HG02852 (cell line): ENCODE measurements at regions not wholly inside any gene's neighbourhood (a gene's known extent, or its start where the extent isn't known, plus 50 kb on each side); places are given as distances from the start of the nearest gene placed in this dataset.

Experiments
- ATAC-seq: cut with Tn5 transposase; IDR thresholded peaks from one replicate; pipeline ENCODE4 v1.9.1; 2021; ENCODE audit warnings: mild to moderate bottlenecking, moderate library complexity; ENCODE audit not compliant: unreplicated experiment

DNA sequence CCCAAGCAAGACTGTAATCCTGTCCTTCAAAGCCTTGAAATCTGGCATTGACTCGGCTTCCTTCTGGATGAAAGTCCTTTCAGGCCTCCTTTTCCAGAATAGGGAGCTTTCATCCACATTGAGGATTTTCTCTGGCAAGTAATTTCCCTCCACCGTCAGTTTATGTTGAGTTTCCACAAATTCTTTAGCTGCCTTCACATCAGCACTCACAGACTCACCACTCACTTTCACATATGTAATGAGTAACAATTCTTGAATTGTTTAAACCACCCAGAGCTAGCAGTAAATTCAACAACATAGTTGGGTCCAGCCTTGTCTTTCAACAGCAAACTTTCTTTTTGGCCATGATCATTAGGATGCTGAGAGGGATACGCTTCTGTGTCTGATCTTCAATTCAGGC is 84.3 kb upstream of the PRDM11 start:
- ATAC-seq, result no peak

DNA sequence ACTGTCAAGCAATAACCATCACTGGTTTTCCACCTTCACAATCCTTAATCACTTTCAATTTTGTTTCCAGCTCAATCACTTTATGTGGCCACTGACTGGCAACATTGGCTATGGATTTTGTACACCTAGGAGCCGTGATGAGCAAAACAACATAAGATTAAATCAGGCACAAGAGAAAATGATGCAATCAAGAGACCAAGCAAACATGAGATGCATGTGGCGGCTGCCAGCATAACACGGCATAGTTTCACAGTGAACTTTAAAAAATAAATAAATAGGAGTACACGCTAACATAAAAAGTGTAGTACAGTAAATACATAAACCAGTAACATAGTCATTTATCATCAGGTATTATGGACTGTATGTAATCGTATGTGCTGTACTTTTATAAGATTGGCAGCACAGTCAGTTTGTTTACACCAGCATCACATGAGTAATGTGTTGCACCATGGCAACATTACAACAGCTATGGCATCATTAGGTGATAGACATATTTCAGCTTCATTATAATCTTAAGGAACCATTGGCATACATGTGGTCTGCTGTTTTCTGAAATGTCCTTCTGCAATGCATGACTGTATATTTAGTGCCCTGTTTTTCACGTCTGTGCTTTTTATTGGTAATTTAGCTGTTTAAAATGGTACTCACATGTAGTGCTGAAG is 83.3 kb upstream of the PRDM11 start:
- no peak for ATAC-seq

DNA sequence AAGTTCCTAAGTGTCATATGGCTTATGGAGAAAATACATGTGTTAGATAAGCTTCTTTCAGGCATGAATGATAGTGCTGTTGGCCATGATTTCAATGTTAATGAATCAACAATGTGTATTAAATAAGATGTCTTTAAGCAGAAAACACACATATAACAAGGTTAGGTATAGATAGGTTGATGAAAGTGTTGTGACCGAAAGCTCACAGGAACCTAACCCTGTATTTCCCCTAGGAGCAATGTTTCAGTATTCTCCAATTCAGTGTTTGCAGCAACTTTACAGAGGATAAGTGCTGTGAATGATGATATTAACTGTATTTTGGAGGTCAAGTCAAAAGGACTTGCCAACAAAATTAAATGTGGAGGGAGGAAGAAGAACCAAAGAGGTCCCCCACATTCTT is 82.8 kb upstream of the PRDM11 start:
- ATAC-seq, result no peak

DNA sequence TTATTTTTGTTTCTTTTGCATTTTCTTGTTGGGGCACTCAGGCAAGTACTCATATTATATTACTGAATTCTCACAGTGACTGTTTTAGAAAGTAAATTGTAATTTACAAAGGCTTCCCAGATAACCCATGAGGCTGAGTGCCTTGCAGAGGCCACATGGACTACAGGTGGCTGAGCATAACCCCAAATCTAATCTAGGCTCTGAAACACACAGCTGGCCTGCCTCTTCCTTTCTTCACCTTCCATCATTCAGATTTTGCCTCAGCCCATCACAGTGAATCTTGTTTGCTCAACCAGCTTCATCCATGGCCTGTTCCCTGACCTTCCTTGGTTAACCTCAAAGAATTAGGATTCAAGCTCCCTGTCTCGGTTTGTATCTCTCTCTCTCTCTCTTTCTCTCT is 78.5 kb upstream of the PRDM11 start:
- ATAC-seq, result no peak

DNA sequence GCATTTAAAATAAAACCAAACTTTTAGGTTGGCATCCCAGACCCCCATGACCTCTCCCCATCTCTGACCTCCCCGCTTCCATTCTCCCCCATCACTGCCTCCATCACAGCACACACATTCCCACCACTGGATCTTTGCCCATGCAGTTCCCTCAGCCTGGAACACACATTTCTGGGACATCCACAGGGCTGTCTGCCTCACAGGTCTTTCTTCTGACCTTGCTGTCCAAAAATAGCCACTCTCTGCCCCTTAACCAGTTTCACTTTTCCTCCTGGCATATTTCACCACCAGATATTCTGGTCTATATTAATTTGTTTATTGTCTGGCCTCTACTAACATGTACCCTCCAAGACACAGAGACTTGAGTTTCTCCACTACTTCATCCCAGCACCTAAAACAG is 75.2 kb upstream of the PRDM11 start:
- ATAC-seq, result no peak

DNA sequence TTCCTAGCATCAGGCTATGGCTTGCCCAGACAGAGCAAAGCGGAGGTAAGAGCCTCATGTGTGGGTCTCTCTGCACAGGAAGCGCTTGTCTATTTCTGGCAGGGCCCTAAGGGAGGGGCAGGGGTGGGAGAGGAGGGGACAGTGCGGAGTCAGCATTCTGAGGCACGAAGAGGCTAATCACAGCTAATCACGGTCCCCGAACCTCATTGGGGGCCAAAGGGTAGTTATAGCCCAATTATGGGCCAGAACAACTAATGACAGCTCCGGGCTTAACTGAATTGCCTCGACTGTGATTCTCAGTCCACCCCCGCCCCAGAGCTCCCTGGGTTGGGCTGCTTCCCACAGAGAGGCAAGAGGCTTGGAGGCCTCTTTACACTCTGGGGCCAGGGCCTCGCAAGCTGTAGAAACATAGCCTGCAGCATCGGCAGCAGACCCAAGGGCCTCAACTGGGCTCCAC is 72.7 kb upstream of the PRDM11 start:
- no peak for ATAC-seq

DNA sequence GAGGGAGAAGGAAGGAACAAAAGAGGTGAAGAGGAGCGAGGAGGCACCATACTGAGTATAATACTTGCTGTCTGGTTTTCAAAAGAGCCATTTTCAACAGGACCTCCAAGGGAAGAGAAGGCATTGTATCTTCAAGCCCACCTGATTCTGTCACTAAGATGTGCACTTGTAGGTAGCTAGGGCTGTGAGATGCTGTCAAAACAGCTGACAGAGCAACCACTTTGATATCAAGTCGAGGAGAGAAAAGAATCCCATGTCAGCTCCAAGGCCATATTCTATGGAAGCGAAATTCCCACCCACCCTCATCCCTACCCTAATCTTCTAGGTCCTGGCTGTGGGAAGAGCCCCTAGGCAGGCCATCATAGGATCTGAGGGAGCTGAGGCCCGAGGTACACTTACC is 70.9 kb upstream of the PRDM11 start:
- ATAC-seq, result no peak

DNA sequence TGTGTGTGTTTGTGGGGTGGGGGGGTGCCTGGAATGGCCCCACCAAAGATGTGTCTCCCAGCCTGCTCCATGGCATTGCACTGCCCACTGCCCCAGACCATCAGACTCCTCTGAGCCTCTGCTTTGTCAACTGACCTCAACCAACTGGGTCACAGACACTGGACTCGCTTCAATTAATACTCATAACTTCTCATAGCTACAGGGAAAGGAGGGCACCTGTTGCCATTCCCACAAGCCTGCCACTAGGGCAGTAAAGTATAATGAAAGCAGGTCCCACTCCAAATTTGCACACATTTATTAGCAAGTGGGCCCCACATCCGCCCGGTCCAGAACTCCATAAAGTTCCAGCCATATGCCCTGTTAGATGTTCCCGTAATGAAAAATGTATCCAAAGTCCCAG is 70.5 kb upstream of the PRDM11 start:
- ATAC-seq, result no peak

DNA sequence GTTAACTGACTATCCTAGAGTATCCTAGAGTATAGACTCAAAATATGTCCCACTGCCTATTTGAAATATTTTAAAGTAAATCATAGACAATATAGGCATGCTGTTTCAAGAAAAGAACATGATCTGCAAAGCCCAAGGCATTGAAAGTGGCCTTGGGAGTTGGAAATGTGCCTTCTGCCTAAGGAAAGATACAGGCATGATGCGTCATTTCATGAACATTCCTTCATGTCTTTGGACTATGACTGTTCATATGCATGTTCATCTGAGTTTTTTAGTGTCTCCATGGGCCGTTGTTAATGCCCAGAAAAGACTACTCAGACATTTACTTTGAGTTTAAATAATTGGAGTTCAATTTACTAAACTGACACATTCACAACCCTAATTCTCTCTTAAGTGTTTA is 69.7 kb upstream of the PRDM11 start:
- no peak for ATAC-seq

DNA sequence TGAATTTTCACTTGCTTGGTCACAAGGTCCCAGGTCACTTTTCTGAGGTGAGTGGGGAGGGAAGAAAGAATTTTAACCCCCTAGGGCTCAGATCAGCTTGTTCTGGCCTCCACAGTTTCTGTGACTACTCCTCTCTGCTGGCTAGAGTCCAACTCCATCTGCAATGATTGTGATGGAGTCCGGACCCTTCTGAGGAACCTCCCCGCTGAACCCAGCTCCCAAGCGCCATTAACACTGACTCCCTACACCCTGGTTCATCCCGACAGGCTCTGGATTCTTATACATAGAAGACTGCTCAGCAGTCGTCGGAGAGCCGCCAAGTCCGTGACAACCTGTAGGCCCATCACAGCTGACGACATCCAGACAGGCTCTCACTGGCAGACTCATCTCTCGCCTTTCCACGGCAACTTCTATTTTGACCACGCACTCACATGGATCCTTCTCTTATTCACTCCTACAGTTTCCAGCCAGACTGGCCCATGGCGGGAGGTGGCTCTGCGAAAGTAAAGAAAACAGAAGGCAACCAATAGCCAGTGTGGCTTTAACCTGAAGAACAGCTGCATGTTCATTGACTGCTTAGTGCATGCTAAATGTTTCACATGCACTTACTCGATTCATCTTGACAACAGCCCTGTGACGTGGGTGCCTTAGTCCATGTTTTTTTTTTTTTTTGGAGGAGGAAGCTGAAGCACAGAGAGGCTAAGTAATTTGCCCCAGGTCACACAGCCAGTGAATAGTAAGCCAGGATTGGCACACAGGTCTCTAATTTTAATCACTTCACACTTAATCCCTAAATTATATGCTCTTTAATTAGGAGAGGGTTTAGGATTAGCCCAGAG is 68.0 kb upstream of the PRDM11 start:
- no peak for ATAC-seq

DNA sequence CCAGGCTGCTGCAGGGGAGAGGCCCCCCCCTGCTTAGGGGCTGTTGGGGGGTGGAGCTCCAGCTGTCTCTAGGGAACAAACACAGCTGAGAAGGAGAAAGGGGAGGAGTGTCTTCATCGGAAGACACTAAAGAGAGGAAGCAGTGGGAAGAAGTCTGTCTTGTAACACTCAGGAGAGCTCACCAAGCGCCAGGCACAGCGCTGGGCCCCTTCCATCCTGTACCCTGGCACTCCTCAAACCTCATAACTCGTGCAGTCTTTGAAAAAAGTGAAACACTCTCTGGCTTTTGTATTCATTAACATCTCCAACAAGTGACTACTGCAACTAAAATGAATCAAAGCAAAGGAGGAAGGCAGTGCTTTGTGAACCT is 67.4 kb upstream of the PRDM11 start:
- no peak for ATAC-seq

DNA sequence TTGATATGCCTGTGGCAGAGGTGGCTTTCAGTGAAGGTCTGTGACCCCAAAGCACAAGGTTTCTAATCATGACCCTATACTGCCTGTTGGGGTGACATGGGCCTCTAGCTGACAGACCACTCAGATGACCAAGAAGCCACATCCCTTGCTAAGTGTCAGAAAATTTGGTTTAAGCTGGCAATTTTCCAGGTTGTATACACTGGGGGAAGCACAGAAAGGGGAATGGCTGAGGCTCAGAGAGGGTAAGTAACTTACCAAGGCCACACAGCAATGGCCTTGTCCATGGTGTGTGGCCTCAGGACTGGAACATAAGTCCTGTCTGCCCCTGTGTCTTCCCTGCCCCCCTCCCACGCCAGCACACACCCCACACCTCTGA is 66.9 kb upstream of the PRDM11 start:
- no peak for ATAC-seq

DNA sequence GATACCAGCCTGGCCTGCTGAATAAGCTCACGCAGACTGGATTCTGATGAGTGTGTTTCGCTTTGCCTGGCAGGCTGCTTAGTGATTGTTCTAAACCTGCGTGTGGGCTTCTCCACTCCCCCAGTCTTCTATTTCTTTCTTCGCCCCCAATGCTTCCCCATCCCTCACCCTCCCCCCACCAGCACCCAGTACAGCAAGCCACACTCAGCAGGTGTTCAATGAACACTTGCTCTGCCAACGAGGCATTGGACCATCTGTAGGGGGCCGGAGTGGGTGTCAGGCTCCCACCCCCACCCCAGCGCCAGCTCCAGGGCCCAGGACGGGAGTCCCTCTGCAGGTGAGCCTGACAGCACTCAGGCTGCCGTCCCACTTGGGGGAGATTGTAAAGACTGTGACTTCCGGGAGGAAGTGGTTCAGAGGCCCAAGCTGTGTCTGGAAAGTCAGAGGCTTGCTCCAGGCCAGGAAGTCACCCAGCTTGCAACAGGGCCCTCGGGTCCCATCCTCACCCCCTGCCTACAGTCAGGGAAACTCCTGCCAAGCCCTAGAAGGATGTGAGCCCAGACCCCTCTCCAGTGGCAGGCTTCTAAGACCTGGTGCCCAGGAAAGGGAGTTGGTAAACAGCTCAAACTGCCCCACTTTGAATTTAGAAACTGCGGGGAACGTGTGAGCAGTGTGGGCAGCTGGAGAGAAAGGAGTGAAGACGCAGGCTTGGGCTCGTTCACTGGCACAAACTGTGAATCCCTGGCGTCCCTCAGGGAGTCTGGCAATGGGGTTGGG is 66.3 kb upstream of the PRDM11 start:
- peak; percentile 70 for ATAC-seq

DNA sequence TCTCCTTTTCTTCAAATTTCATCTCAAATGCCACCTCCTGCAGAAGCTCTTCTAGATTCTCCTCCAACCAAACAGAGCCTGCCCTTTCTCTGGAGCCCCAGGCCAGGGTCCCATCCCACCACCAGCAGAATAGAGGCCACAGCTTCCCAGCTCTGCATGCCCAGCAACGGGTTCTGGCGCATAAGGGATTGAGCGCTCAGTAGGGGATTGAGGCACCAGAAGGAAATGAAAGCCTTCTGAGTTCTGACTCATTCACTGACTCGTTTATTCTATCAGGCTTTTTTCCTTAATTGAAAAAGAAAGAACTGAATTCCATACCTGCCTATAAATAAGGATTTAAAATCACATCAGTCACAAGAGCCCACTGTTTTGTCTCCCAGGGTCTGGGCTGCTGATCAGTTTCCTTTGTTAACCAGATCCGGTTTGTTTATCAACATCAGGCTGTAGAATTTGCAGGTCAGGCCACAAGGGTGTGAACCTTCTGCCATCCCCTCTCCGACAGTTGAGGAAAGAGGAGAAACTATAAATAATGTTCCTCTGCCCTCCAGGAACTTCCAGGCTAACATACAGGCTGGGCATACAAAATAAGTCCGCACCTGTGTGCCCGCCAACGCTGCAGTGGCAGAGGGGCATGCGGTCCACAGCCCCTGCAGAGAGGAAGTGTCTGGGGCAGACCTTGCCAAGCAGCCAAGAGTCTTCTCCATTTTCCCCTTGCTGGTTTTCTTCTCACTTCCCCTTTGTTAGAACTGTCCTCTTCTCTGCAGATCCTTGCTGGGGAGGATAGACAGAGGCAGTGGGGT is 63.5 kb upstream of the PRDM11 start:
- ATAC-seq, result no peak

DNA sequence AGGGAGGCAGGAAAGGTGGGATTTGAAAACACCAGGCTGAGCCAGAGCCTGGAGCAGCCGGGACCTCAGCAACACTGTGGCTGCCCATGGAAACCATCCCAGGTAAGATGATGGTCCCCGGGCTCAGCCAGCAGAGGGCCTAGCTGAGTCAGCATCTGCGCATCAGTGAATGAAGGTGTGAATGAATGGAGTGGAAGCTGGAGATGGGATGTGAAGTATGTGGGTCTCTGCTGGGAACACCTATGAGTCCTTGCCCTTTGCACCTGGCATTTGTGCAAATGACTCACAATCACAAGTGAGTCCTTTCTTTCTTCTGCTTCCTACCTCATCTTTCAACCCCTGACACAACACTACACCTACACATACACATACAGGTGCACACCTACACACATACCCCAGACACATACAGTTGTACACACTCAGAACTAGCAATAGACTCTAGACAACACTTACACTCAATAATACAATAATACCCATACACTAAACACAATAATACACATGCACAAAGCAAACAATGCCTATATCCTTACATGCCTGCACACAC is 62.8 kb upstream of the PRDM11 start:
- no peak for ATAC-seq

DNA sequence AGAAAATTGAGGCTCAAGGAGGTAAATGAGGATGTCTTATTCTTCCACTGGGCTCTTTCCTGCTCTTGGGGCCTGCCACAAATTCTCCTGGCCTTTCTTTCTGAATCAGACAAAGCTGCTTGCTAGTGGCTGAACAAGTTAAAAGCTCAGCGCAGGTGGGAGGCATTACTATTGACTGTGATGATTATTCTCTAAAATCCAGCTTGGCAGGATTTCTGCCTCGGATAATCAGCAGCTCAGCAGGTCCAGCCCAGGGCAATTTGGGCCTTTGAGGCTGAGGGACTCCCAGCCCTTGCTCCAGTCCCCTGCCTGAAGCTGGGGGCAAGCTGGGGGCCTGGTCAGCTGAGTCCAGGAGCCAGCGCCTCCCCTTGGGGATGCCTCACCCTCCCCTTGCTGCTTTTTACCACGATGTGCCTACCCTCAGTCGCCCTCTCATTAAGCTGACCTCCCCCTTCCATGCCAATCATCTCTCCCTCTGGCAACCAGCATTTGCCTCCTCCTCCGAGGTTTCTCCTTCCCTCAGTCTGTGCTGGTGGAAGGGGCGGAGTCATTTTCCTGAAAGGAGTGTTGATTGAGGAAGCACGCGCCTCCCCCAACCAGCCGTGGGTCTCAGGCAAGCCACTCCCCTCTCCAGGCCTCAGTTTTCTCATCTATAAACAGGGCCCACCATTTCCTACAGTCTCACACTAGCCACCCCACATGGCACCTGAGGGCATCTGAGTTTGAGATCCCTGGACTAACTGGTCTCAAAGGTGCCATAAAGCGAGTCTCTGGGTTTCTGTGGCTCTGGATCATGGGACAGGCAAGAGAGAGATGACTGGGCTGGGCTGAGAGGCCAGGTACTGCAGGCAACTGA is 60.6 kb upstream of the PRDM11 start:
- no peak for ATAC-seq

DNA sequence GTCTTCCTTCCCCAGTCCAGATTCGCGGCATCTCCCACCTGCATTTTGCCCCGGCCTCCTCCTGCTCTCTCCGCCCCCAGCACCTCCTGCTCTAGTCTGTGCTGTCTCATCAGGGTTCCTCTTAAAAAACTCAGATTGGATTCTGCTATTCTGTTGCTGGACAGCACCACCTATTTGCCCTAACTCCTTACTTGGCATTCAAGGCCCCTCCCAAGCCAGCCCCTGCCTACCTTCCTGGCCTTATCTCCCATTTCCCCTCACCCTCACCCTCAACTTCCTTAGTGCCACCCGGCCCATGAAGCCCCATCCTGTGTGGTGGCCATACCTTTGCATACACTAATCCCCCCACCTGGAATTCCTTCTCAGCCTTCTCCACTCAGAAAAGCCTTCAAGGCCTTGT is 59.9 kb upstream of the PRDM11 start:
- ATAC-seq, result no peak

DNA sequence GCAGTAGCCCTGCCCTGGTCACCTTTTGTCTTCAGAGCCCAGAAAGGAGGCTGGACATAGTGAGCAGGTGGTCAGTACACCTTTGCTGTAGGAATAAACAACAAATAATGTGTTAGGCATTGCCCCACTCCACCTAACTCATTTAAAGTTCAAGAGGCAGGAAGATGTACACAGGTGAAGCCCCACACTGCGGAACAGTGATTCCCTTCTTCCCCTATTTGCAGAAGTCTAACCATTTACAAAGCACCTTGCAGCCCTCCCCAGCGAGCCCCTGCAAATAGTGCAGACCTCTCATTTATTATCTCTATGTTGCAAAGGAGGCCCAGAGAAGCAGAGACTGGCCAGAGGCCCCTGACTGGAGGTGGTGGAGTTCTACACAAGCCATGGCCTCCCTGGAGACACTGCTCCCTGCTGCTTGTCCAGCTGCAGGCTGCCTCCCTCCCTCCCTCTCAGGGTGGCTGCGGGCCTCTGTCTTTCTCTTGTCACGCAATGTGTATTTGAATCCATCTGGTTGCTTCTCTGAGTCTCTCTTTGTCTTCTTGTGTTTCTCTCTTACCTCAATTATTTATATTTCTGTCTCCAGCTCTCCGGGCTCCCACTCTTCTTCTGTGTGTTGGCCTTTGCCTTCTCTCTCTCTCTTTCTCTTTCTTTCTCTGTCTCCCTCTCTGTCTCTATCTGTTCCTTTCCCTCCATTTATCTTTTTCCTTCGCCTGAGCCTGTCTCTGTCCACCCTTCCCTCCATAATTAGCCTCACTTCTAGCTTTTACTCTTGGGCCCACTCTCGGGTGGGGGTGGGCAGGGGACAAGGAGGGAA is 59.1 kb upstream of the PRDM11 start:
- ATAC-seq, result no peak

DNA sequence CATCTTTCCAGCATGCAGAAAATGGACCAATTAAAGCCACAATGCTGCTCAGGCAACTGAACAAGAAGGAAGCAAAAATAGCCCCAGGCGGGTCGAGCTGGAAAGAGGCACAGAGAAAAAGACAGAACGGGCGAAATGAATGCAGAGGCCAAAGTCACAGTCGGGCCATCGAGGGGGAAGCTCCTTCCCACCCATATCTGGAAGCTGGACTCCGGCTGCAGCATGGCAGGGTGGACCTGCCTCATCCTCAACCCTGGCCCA is 58.6 kb upstream of the PRDM11 start:
- ATAC-seq, result no peak
